Stimulated activated CD8-positive, alpha-beta memory T cell treated with anti-CD3 and anti-CD28 coated beads, Interleukin-7, amount 100 ng/mL, for 48 hours (primary cell): ENCODE measurements at regions not wholly inside any gene's neighbourhood (a gene's known extent, or its start where the extent isn't known, plus 50 kb on each side); places are given as distances from the start of the nearest gene placed in this dataset.

Source experiments
- DNase-seq, 2 donors: peaks; one replicate each; pipeline ENCODE4 v3.0.0-alpha.2; 2020; ENCODE audit warnings: low read depth in 1 of 2; ENCODE audit errors: extremely low read depth in 1 of 2

- DNase-seq, result no peak
Measured at GRCh38 chr15:77688693-77689092, 56.0 kb upstream of the LINGO1 start.

GRCh38 chr15:77688266-77688665, 55.6 kb upstream of the LINGO1 start:
- DNase-seq, result no peak

- no peak for DNase-seq
Measured at GRCh38 chr15:77685082-77685815, 52.5 kb upstream of the LINGO1 start.

- no peak for DNase-seq
Measured at GRCh38 chr15:77684341-77685081, 51.8 kb upstream of the LINGO1 start.

- DNase-seq, result no peak
Measured at GRCh38 chr15:77682564-77682963, 49.9 kb upstream of the LINGO1 start.
